HG02852 (cell line): ENCODE measurements at regions not wholly inside any gene's neighbourhood (a gene's known extent, or its start where the extent isn't known, plus 50 kb on each side); places are given as distances from the start of the nearest gene placed in this dataset.
"Not testable (repeated sequence)": the region's sequence is repeated elsewhere in the genome, so short reads cannot be mapped to it uniquely, and the experiment has no call there.

Source experiments
- ATAC-seq: cut with Tn5 transposase; IDR thresholded peaks from one replicate; pipeline ENCODE4 v1.9.1; 2021; ENCODE audit warnings: mild to moderate bottlenecking, moderate library complexity; ENCODE audit not compliant: unreplicated experiment

GRCh38 chr10:28188526-28188925, 114.3 kb downstream of the MPP7 start:
- ATAC-seq, result no peak

GRCh38 chr10:28186887-28187578, 115.8 kb downstream of the MPP7 start:
- ATAC-seq, result no peak

GRCh38 chr10:28186461-28186860, 116.4 kb downstream of the MPP7 start:
- ATAC-seq, result no peak

DNA sequence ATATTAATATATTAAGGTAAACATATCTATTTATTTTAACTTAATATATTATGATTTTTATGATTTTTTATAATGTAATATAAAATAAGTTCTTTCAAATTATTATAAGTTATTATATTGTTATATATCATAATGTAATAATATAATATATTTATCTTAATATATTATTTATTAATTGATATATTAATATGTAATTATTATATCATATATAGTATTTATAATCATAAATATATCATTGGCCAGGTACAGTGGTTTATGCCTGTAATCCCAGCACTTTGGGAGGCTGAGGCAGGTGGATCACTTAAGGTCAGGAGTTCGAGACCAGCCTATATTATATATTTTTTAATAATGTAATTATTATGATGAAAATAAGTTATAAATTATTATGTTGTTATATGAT, 118.1 kb downstream of the MPP7 start:
- ATAC-seq, result no peak

GRCh38 chr10:28181478-28182096, 121.3 kb downstream of the MPP7 start:
- no peak for ATAC-seq

DNA sequence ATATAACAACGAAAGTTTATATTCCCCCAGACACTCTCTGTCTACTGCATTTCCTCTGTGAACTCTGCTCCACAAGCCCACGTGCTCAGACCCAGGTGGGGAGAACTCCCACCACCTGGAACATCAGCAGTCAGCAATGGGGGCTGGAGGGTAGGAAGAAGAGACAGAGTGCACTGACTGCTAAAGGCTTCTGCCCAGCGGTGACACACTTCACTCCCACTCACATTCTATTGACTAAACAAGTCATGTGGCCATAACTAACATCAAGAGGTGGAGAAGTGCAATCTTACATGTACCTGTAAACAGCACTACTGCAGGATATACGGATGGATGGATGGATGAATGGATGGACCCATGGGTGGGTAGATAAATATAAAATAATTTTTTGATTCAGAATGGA, 122.2 kb downstream of the MPP7 start:
- no peak for ATAC-seq

- ATAC-seq, result no peak
Measured at GRCh38 chr10:28179743-28180099, 123.1 kb downstream of the MPP7 start.

DNA sequence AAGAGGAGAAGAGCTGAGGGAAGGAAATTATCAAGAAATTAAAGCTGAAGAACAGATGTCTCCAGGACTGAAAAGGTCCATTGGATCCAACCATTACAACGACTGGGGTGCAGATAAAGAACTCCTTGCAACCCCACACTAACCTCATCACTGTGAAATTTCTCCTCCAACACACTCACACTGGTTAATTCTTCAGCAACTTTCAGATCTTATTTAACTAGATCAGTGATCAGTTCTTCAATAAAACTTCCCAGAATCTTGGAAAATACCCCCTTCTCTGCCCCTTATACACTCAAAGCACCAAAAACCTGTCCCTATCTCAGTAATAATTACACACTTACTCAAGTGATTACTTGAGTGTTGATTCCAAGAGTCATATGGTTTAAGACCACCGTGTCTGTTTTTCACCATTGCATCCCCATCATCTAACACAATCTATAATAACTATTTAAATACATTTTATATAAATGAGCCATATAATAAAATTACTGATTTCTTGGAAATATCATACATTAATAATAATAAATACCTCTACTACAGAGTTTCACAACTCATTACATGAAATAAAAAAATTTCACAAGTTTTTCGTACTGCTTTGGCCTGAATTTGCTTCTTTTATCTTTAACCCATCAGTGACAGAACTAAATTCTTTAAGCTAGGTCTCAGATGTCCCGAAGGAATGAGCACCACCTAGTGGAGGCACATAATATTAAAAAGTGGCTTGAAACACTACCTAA, 123.7 kb downstream of the MPP7 start:
- ATAC-seq, result no peak

DNA sequence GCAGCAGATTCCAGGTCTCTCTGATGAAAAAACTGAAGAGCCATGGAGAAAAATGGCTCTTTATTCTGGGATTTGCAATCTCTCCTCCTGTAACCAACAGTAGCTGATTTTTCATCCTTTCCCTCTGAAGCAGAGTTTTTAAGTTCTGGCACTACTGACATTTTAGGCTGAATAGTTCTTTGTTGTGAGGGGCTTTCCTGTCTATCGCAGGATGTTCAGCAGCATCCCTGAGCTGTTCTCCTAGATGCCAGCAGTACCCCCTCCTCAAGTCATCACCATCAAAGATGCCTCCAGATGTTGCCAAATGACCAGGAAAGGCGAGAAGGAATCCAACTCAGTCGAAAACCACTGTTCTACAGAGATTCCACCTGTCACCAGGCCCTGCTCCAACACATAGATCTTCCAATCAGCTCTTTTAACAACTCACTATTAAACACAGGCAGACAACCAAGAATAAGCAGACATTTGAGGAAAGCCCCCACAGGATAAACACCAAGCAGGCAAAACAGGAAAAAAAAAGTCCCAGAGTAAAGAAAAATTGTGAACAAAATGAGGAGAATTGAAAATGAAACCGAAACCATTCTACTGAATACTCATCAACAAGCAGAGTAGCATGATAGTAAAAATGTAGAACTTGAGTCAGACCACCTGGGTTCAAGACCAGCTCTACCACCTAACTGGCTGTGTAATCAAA, 124.8 kb downstream of the MPP7 start:
- peak; percentile 67 for ATAC-seq

DNA sequence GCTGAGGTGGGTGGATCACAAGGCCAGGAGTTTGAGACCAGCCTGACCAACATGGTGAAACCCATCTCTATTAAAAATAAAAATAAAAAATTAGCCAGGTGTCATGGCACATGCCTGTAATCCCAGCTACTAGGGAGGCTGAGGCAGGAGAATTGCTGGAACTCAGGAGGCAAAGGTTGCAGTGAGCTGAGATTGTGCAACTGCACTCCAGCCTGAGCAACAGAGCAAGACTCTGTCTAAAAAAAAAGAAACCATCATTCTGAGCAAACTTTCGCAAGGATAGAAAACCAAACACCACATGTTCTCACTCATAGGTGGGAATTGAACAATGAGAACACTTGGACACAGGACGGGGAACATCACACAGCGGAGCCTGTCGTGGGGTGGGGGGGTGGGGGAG, 126.4 kb downstream of the MPP7 start:
- not testable (repeated sequence) for ATAC-seq

DNA sequence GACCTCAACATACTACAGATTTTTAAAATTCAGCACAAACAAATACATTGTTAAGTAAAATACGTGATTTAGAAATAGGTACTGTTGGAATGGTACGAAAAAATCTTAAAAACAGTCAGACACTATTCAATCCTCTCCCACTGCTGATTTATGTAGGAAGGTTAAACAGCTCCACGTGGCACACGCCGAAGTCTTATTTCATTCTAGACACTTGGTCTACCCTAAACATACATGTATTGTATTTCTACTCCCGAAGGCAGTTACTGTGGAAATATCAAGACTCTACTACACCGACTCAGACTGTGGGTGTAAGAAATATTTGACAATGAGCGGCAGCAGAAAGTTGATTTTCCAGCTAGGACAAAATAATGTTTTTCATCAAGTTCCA, 130.6 kb downstream of the MPP7 start:
- no peak for ATAC-seq

DNA sequence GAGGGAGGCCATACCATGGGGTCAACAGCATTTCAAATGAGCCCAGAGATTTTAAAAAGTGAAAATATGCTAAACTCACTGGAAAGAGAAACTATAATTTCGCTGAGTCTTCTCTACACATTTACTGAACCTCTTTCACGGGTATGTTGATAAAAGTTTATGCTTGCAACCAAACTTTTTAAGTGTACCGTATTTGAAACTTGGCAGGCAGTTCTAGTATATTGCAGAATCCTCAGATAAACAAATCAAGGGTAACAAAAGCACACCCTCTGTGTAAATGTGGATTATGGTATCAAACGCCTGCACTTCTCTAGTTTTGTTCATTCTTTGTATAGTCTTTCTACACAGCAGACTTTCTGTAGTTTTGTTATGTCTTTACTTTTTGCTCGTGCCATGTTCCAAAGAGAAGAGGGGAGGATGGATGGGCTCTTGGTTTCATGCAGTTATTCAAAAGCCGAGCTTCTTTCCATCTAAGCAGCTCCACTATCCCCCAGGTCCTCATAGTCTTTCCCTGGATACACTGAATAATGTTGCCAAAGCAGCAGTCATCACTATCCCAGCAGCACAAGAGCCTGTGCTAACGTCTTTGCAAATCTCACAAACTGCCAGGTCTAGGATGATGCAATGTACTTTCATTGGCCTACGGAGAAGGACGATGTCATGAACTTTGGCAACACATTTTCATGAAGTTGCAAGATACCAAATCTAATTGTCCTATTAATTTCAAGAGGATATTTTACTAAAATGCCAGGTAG, 131.2 kb downstream of the MPP7 start:
- no peak for ATAC-seq

DNA sequence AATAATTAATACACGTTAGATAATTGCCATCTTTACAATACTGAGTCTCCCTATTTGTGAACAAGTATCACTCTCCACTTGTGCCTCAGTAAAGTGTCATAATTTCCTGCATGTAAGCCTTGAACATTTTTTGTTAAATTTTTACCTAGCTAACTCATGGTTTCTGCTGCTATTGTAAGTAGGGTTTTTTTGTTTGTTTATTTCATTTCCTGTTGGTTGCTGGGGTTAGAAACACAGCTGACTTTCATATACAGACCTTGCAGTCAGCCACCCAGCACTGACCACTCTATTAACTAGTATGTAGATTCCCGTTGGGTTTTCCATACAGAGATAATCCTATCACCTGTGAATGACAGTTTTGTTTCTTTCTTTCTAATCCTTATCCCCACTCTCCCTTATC, 133.3 kb downstream of the MPP7 start:
- no peak for ATAC-seq

GRCh38 chr10:28160866-28161405, 141.9 kb downstream of the MPP7 start:
- no peak for ATAC-seq

GRCh38 chr10:28157379-28157778, 145.5 kb downstream of the MPP7 start:
- ATAC-seq, result no peak

GRCh38 chr10:28155726-28156125, 147.1 kb downstream of the MPP7 start:
- ATAC-seq, result no peak

- no peak for ATAC-seq
Measured at GRCh38 chr10:28151636-28152035, 151.2 kb downstream of the MPP7 start.

DNA sequence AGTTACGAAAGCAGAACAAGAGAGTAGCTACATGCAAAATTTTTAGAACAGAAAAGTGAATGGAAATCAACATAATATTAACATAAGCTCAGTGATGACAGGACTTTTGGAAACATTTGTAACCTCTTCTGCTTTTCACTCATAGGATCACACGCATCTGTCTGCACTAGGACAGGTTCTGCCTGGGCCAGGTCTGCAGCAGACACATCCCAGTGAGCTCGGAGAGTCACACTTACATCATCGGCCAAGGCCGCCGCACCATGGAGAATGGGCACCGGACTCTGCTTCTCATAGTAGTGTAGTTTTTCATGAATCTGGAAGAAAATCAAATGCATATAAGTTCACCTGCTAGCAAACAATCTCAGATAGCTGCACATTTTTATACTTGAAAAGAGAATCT, 150.9 kb upstream of the ODAD2 start:
- no peak for ATAC-seq

DNA sequence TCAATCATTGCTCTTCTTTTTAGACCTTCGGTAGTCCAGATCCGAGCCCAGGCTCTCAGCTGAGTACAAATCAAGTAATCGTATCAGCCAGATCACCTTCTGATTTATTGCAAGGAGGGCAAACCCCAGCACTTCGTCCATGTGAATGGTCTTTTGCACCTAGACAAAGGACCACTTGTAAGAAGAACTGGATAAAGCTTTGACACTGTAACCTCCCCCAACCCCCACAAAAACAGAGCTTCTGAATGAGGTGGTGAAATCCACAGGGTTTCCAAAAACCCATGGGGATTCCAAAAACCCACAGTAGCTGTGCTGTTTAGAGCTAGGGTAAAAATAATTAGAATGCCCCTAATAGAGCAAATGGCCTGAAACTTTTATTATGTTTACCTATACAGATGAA, 148.8 kb upstream of the ODAD2 start:
- ATAC-seq, result no peak

GRCh38 chr10:28139138-28139537, 140.3 kb upstream of the ODAD2 start:
- ATAC-seq, result no peak
